H1 (cell line): ENCODE measurements at regions not wholly inside any gene's neighbourhood (a gene's known extent, or its start where the extent isn't known, plus 50 kb on each side); places are given as distances from the start of the nearest gene placed in this dataset.

Experiments
- CTCF ChIA-PET: fragments of 300-600 bp; sonication (Branson Sonifier 250); formaldehyde crosslinking; loops from one replicate; lab custom pipeline; 2021; ENCODE audit not compliant: partially characterized antibody; lab: Charles Lee
- POLR2A ChIA-PET: fragments of 300-600 bp; sonication (Branson Sonifier 250); formaldehyde crosslinking; loops from one replicate; lab custom pipeline; 2021; ENCODE audit warnings: inconsistent platforms; ENCODE audit not compliant: partially characterized antibody; lab: Charles Lee
- DNase-seq, 2 experiments: peaks; one replicate each; pipeline versions ENCODE4 v3.0.0 to v3.0.0-alpha.2; 2010 to 2022; ENCODE audit warnings: low spot score in 2 of 2, low read depth in 1 of 2, mixed read lengths in 1 of 2
- FAIRE-seq: peaks from 2 replicates; lab custom pipeline; 2011; peaks lifted over from hg19 to GRCh38; lab: Jason Lieb, UNC
- H2AFZ ChIP-seq: 2 replicates; pipeline ENCODE4 v1.8.1; 2012; ENCODE audit warnings: low read length, inconsistent platforms
- H2AK5ac ChIP-seq: 2 replicates; pipeline ENCODE4 v1.6.1; 2013; ENCODE audit warnings: low read depth, low read length
- H2BK120ac ChIP-seq: replicated peaks from 2 replicates; pipeline ENCODE3; 2013; ENCODE audit warnings: low read depth, low read length, inconsistent platforms
- H2BK12ac ChIP-seq: 2 replicates; pipeline ENCODE4 v1.6.1; 2013; ENCODE audit warnings: low read depth, low read length
- H2BK15ac ChIP-seq: 2 replicates; pipeline ENCODE4 v1.6.1; 2013; ENCODE audit warnings: low read length
- H2BK20ac ChIP-seq: 2 replicates; pipeline ENCODE4 v1.6.1; 2013; ENCODE audit warnings: low read length
- H2BK5ac ChIP-seq: 2 replicates; pipeline ENCODE4 v1.6.1; 2013; ENCODE audit warnings: low read depth, low read length
- H3K14ac ChIP-seq: 2 replicates; pipeline ENCODE4 v1.6.1; 2013; ENCODE audit warnings: inconsistent platforms; ENCODE audit not compliant: insufficient read length
- H3K18ac ChIP-seq: 2 replicates; pipeline ENCODE4 v1.6.1; 2013; ENCODE audit warnings: low read length; ENCODE audit errors: extremely low read depth
- H3K23ac ChIP-seq: 2 replicates; pipeline ENCODE4 v1.6.1; 2013; ENCODE audit warnings: inconsistent platforms; ENCODE audit not compliant: insufficient read length
- H3K23me2 ChIP-seq: 2 replicates; pipeline ENCODE4 v1.6.1; 2013; ENCODE audit warnings: low read depth, low read length
- H3K27ac ChIP-seq: 2 replicates; pipeline ENCODE4 v1.6.1; 2011; ENCODE audit warnings: low read depth, low read length, inconsistent platforms
- H3K27me3 ChIP-seq, 4 experiments: replicated peaks in 1 of 4; 1 replicate in 1 of 4; 2 replicates in 3 of 4; pipeline versions ENCODE4 v1.6.1 to v1.8.1; 2011 to 2013; ENCODE audit warnings: low read length in 3 of 4, mild to moderate bottlenecking in 3 of 4, inconsistent platforms in 2 of 4, mixed read lengths in 2 of 4, moderate library complexity in 1 of 4; ENCODE audit not compliant: control insufficient read depth in 3 of 4, insufficient read depth in 3 of 4; ENCODE audit errors: extremely low read depth in 1 of 4
- H3K36me3 ChIP-seq, 4 experiments: 2 replicates each; pipeline versions ENCODE4 v1.6.1 to v1.8.1; 2011 to 2013; ENCODE audit warnings: mild to moderate bottlenecking in 4 of 4, low read length in 3 of 4, moderate library complexity in 2 of 4, control low read depth in 1 of 4, inconsistent platforms in 1 of 4; ENCODE audit not compliant: insufficient read depth in 4 of 4, control insufficient read depth in 2 of 4
- H3K4ac ChIP-seq: replicated peaks from 2 replicates; pipeline ENCODE3; 2013; ENCODE audit warnings: low read length, low read depth, mixed read lengths, inconsistent platforms; ENCODE audit not compliant: insufficient read length
- H3K4me1 ChIP-seq, 4 experiments: replicated peaks in 1 of 4; 1 replicate in 1 of 4; 2 replicates in 3 of 4; pipeline versions ENCODE4 v1.6.1 to v1.8.1; 2011 to 2013; ENCODE audit warnings: low read length in 3 of 4, inconsistent platforms in 2 of 4, mixed read lengths in 1 of 4; ENCODE audit not compliant: insufficient read depth in 4 of 4, control insufficient read depth in 3 of 4
- H3K4me2 ChIP-seq, 2 experiments: 2 replicates each; pipeline versions ENCODE4 v1.6.1 to v1.8.1; 2011 to 2013; ENCODE audit warnings: low read depth in 2 of 2, low read length in 2 of 2, control low read depth in 1 of 2, inconsistent platforms in 1 of 2, mild to moderate bottlenecking in 1 of 2; ENCODE audit not compliant: insufficient read depth in 1 of 2
- H3K4me3 ChIP-seq, 4 experiments: fragments of 200-600, 300-600 bp in 1 of 4; sonication (generic), shearing (Covaris generic), sonication (Bioruptor Twin) in 1 of 4; 2 replicates each; pipeline versions ENCODE4 v1.5.1 to v1.8.1; 2011 to 2016; ENCODE audit warnings: low read length in 4 of 4, low read depth in 3 of 4, control low read depth in 2 of 4, inconsistent platforms in 2 of 4, mild to moderate bottlenecking in 2 of 4, mixed read lengths in 1 of 4, moderate library complexity in 1 of 4; ENCODE audit not compliant: insufficient read depth in 2 of 4; ENCODE audit errors: extremely low read depth in 1 of 4
- H3K56ac ChIP-seq: replicated peaks from 2 replicates; pipeline ENCODE3; 2013; ENCODE audit warnings: low read depth, mild to moderate bottlenecking, mixed read lengths, low read length, inconsistent platforms; ENCODE audit not compliant: insufficient read length
- H3K79me1 ChIP-seq: 2 replicates; pipeline ENCODE4 v1.6.1; 2013; ENCODE audit warnings: low read depth, low read length, control low read depth
- H3K79me2 ChIP-seq, 2 experiments: 2 replicates each; pipeline versions ENCODE4 v1.6.1 to v1.8.1; 2012 to 2013; ENCODE audit warnings: low read length in 2 of 2, mild to moderate bottlenecking in 2 of 2, inconsistent platforms in 1 of 2; ENCODE audit not compliant: insufficient read depth in 2 of 2, control insufficient read depth in 1 of 2
- H3K9ac ChIP-seq, 4 experiments: replicated peaks in 1 of 4; 1 replicate in 1 of 4; 2 replicates in 3 of 4; pipeline versions ENCODE4 v1.6.1 to v1.8.1; 2011 to 2013; ENCODE audit warnings: low read depth in 3 of 4, low read length in 3 of 4, control low read depth in 2 of 4, mild to moderate bottlenecking in 2 of 4, moderate library complexity in 2 of 4, inconsistent platforms in 1 of 4; ENCODE audit errors: extremely low read depth in 1 of 4
- H3K9me3 ChIP-seq, 2 experiments: 2 replicates each; pipeline versions ENCODE4 v1.6.1 to v1.8.1; 2012 to 2013; ENCODE audit warnings: mild to moderate bottlenecking in 2 of 2, moderate library complexity in 2 of 2, control low read depth in 1 of 2, inconsistent platforms in 1 of 2, low read depth in 1 of 2, low read length in 1 of 2, mixed read lengths in 1 of 2; ENCODE audit not compliant: insufficient read depth in 2 of 2
- H4K20me1 ChIP-seq, 2 experiments: replicated peaks in 1 of 2; 2 replicates each; pipeline versions ENCODE3 to v1.8.1; 2011 to 2013; ENCODE audit warnings: inconsistent platforms in 2 of 2, low read length in 2 of 2, mild to moderate bottlenecking in 1 of 2; ENCODE audit not compliant: insufficient read depth in 2 of 2, control insufficient read depth in 1 of 2
- H4K5ac ChIP-seq: 2 replicates; pipeline ENCODE4 v1.6.1; 2013; ENCODE audit warnings: low read length, low read depth, mixed read lengths, inconsistent platforms; ENCODE audit not compliant: insufficient read length
- H4K8ac ChIP-seq: 2 replicates; pipeline ENCODE4 v1.8.0; 2013; ENCODE audit warnings: mild to moderate bottlenecking, moderate library complexity, low read length, inconsistent platforms; ENCODE audit not compliant: insufficient read depth; ENCODE audit errors: extremely low read depth
- H4K91ac ChIP-seq: replicated peaks from 2 replicates; pipeline ENCODE3; 2013; ENCODE audit warnings: low read length, mixed read lengths, inconsistent platforms; ENCODE audit not compliant: insufficient read length
- CHD2 ChIP-seq: IDR thresholded peaks from 2 replicates; pipeline ENCODE4 v1.6.1; 2012; ENCODE audit warnings: low read length, improper control_type of control experiment
- EZH2 ChIP-seq: fragments of 200-600 bp; sonication (generic); IDR thresholded peaks from 2 replicates; pipeline ENCODE4 v1.7.1; 2012; ENCODE audit warnings: low read depth, mild to moderate bottlenecking, moderate library complexity, low read length, inconsistent platforms; ENCODE audit not compliant: severe bottlenecking
- HDAC2 ChIP-seq, 2 experiments: fragments of 300-600 bp in 1 of 2; sonication (generic) in 1 of 2; IDR thresholded peaks; 2 replicates each; pipeline ENCODE4 v1.6.1; 2011 to 2012; ENCODE audit warnings: low read depth in 2 of 2, low read length in 2 of 2, mild to moderate bottlenecking in 2 of 2, moderate library complexity in 2 of 2, borderline replicate concordance in 1 of 2, inconsistent platforms in 1 of 2
- HDAC6 ChIP-seq: IDR thresholded peaks from one replicate; pipeline ENCODE4 v1.7.1; 2012; ENCODE audit warnings: low read depth, mild to moderate bottlenecking, inconsistent platforms, low read length, moderate library complexity
- RAD21 ChIP-seq, 2 experiments: IDR thresholded peaks in 1 of 2; conservative IDR thresholded peaks in 1 of 2; 2 replicates each; pipeline ENCODE4 v1.6.1; 2011; ENCODE audit warnings: low read depth in 2 of 2, low read length in 2 of 2, improper control_type of control experiment in 1 of 2, inconsistent platforms in 1 of 2, mild to moderate bottlenecking in 1 of 2, moderate library complexity in 1 of 2
- RNF2 ChIP-seq: fragments of 200-900, 300-1000 bp; sonication (generic); IDR thresholded peaks from 2 replicates; pipeline ENCODE4 v1.7.1; 2016; ENCODE audit warnings: borderline replicate concordance, low read depth, mild to moderate bottlenecking, antibody characterized with exemption, low read length; ENCODE audit not compliant: poor library complexity, severe bottlenecking; ENCODE audit errors: missing control alignments
- RXRA ChIP-seq: IDR thresholded peaks from 2 replicates; pipeline ENCODE4 v1.6.1; 2011; ENCODE audit warnings: low read depth, mild to moderate bottlenecking, low read length, moderate library complexity; ENCODE audit not compliant: insufficient read depth
- SIRT6 ChIP-seq: IDR thresholded peaks from one replicate; pipeline ENCODE4 v1.7.1; 2012; ENCODE audit warnings: low read length, inconsistent platforms
- SP4 ChIP-seq: IDR thresholded peaks from 2 replicates; pipeline ENCODE4 v1.6.1; 2012; ENCODE audit warnings: low read length, inconsistent platforms
- TAF7 ChIP-seq: optimal IDR thresholded peaks from 2 replicates; pipeline ENCODE3; 2011; ENCODE audit warnings: low read depth, mild to moderate bottlenecking, inconsistent platforms, low read length, moderate library complexity, borderline replicate concordance
- USF2 ChIP-seq: IDR thresholded peaks from 2 replicates; pipeline ENCODE4 v1.6.1; 2011; ENCODE audit warnings: low read length, improper control_type of control experiment
- WGBS, 2 experiments: shearing (Covaris generic) in 1 of 2; methylation state at CpG; one replicate each; pipeline versions ENCODE4 v1.1.6 to v1.1.7; 2013 to 2015; ENCODE audit warnings: low lambda C conversion rate in 2 of 2, mixed read lengths in 2 of 2, inconsistent platforms in 1 of 2, low coverage in 1 of 2, missing lambda C conversion rate in 1 of 2; ENCODE audit not compliant: insufficient replicate concordance in 2 of 2, insufficient coverage in 1 of 2, insufficient read length in 1 of 2; ENCODE audit errors: extremely low coverage in 1 of 2, missing lambda C conversion rate in 1 of 2; 5-methylcytosine and 5-hydroxymethylcytosine counted together

- no peaks in the 10 kb centered on the region for H3K9me3 ChIP-seq
- no peak overlapping the region for H3K9ac ChIP-seq
- H3K23me2 ChIP-seq, result no peaks in the 10 kb centered on the region
- TF ChIP-seq RXRA (no peak), SIRT6 (no peak), RNF2 (no peak), CHD2 (no peak), HDAC2 (IDR thresholded peaks at IDR 0.05; ENCODE audit: borderline replicate concordance in 1 of 2, low read depth in 2 of 2, low read length in 2 of 2) (no peak), USF2 (no peak), HDAC6 (no peak), SP4 (no peak), RAD21 (IDR thresholded peaks at IDR 0.05 in 1 of 2, conservative IDR thresholded peaks at IDR 0.05 in 1 of 2; ENCODE audit: low read depth in 2 of 2, low read length in 2 of 2) (no peak), EZH2 (no peak), TAF7 (no peak)
These were observed 284.4 kb downstream of the OSTF1 start for GRCh38 chr9:75372499-75373268.

More at GRCh38 chr9:75372499-75373268, 284.4 kb downstream of the OSTF1 start:
- Histone ChIP-seq H2BK15ac (no peak overlapping the region), H3K4me3 (no peak overlapping the region), H3K18ac (no peak overlapping the region), H3K23ac (no peak overlapping the region), H3K14ac (no peak overlapping the region), H3K27me3 (no peaks in the 10 kb centered on the region), H4K8ac (no peak overlapping the region), H4K91ac (no peak overlapping the region), H3K79me2 (no peaks in the 10 kb centered on the region), H3K27ac (no peak overlapping the region), H2BK12ac (no peak overlapping the region), H3K4ac (no peak overlapping the region), H4K5ac (no peak overlapping the region), H4K20me1 (no peaks in the 10 kb centered on the region), H2AK5ac (no peak overlapping the region), H2BK5ac (no peak overlapping the region), H2BK120ac (no peak overlapping the region), H2AFZ (no peak overlapping the region), H3K4me2 (no peak overlapping the region), H3K56ac (no peak overlapping the region), H2BK20ac (peak overlapping the region; percentile 25; the same call in 1 of the 2 replicates), H3K4me1 (no peaks in the 10 kb centered on the region), H3K79me1 (no peaks in the 10 kb centered on the region), H3K36me3 (no peaks in the 10 kb centered on the region)
- ChIA-PET POLR2A (no interaction called here), CTCF (interaction anchor here (0.8 to 2.1 kb wide), 7 partner anchors 9 to 491 kb away, joined by 3 to 11 read pairs (median 3); no protein-coding TSS in a partner anchor)
- FAIRE-seq (no peak), DNase-seq (no peak)
- 88% methylated on average over 3 of the region's 3 CpGs; no CpG with 5 or more reads in 1 of the 2 experiments for WGBS, 2 experiments
